HG03520 (cell line): ENCODE measurements at regions not wholly inside any gene's neighbourhood (a gene's known extent, or its start where the extent isn't known, plus 50 kb on each side); places are given as distances from the start of the nearest gene placed in this dataset.
"Not testable (repeated sequence)": the region's sequence is repeated elsewhere in the genome, so short reads cannot be mapped to it uniquely, and the experiment has no call there.

Experiments used
- ATAC-seq: cut with Tn5 transposase; IDR thresholded peaks from one replicate; pipeline ENCODE4 v1.9.1; 2021; ENCODE audit warnings: mild to moderate bottlenecking, moderate library complexity; ENCODE audit not compliant: unreplicated experiment

DNA sequence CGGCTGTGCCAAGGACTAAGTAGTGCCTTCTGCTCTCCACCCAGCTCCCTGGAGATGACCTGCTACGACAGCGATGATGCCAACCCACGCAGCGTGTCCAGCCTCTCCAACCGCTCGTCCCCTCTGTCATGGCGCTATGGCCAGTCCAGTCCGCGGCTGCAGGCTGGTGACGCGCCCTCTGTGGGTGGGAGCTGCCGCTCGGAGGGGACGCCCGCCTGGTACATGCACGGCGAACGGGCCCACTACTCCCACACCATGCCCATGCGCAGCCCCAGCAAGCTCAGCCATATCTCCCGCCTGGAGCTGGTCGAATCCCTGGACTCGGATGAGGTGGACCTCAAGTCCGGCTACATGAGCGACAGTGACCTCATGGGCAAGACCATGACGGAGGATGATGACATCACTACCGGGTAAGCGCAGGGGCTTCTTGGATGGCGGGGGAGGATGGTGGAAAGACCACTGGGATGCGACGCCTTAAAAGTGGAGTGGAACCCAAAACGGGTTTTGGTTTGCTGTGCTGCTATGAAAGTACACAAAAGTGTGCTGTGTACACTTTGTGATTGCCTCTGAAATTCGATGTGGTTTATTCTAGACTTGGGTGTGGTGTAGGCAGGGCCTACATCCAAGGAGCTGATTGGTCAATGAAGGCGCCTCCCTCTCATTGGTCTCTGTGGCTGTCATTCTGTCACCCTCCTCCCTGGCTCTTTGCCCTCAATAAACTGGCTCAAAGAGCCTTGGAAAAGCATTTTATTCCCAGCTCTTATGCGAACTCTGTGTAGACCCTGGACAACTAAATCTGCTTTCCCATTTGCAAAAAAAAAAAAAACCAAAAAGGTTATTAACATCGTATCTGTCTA, 110.4 kb upstream of the IPO9 start:
- ATAC-seq, result no peak

DNA sequence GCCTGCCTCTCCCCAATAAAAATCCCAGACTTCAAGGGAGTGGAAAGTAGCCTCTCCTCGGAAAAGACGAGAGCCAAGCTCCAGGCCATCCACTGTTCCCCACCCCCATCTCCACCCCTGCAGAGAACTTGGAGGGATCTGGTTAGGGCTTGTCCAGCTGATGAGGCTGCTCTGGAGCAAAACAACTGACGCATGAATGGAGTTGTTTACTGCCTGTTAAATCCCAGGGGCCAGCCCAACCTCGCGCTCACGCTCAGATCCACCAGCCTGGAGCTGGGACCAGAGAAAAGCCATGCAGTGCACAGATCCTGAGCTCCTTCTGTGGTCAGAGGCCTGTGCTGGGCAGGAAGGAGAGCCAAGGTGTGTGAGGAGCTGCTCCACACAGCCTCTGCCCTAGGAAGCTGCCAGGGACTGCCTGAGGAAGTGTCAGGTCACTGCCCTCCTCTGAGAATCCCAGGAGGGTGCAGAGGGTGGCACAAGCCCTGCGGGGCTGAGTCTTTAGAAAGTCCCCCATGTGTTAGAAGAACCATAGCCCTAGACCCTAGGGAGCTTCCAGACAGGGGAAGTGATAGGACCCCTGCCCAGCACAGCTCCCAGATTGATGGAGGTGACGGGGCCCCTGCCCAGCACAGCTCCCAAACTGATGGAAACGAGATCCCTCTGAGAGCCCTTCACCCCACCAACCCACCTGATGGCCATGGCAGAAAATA, 109.0 kb upstream of the IPO9 start:
- ATAC-seq, result no peak

DNA sequence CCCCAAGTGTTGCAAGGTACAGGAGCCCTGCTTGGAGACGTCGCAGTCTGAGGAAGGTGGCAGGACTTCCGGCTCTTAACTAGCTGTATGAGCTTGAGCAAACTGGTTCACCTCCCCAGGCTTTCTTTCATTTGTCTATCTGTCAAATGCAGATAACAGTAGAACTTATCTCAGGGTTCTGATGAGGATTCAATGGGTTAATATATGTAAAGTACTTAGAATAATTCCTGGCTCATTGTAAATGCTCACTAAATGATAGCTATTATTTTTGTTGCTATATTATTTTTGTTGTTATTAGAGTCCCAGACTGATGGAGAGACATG, 108.5 kb upstream of the IPO9 start:
- ATAC-seq, result no peak

DNA sequence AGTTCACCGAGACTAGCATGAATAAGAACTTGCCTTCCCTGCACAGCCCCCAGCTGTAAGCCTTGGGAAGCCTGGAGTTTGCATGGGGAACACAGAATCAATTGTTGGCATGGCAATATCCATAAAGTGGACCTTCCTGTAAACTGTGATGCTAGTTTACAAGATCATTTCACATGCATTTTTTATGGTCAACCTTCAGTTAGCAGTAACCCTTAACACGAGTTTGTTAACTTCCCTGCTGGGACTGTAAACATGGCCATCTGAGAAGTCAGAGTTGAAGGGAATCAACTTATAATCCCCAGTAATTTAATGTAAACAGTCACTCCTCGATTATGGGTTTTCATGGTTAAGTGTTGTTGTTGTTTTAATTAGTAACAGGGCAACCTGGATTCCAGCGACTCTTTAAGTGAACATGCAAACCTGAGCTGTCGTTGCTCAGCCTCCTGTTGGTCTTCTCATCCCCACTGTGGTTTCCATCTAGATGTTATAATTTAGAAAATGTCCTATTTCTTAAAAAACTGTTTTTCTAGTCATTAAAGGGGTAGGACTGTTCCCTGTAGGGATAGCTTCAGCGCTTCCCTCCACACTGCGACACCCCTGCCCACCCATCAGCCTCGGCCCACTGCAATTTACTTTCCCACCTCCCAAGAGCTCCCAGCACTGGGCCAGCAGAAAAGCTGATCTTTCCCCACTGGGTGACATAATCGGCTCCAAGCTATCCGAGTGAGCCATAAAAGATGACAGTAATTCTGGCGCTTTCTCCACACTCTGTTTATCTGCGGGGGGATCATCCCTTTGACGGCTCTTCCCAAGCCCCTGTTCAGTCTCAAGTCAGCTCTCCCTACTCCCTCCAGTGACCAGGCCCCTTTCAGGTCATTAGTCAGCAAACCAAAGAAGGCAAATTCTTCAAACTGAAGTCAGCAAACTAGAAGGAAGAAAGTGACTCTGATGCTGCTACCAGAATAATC, 107.6 kb upstream of the IPO9 start:
- ATAC-seq, result no peak

DNA sequence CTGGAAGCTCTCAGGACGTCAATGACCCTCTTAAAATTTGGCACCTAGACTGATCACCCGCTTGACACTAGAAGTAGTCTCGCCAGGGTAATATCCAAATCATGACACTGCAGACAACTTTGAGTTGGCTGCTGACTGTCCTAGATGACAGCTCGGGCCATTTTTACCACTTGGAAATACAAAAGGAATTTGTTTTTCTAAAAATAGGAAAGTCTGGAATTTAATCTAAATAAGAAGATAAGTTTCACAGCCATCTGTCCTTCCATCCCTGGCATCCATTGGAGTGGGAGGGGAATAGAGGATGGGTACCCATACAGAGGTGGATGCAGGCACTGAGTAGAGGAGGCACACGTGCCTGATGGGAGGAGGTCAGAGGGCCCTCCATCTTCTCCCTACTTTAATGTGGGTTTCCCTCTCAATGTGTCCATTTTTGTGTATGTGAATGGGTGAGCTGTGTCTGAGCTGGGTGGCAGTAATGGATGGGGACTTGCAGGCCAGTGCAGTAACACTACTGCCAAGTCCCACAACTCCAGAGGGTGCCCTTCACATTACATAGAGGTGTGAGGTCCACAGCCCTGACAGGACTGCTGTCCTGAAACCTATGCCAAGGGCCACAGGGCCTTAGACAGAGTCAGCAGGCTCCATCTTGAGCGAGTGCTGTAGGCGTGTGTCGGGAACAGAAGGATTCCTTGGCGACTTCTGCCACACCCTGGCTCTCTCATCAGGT, 104.8 kb upstream of the IPO9 start:
- ATAC-seq, result no peak

DNA sequence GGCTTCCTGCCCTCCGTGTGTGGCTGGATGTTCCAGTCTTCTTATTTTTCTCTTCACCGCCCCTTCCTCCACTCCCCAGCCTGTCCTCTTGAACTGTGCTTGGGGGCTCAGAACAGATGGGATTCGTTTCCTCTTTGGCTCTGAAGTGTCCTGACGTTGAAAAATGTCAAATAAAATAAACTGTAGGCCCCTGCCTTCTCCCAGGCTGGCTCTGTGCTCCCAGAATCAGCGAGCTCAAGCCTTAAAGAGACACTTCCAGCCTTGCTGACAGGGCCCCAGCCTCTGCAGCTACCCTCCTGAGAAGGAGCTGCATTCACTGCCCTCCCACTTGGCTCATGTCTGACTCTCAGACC, 104.2 kb upstream of the IPO9 start:
- ATAC-seq, result no peak

DNA sequence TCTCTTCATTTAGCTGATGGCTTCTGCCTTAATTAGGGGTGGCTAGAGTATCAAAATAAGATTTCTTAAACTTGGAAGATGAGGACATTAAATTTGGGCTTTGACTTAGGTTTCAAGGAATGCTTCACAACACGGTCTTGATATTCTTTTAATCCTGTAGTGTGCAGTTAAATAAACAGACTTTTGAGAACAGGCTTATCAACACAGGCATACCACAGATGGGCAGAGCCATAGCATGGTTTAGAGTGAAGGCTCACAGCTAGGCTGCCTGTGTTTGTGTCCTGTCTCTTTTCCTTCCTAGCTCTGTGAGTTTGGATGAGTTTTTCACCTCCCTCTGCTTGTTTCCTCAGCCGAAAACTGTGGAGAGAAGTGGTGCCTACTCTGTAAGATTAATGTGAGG, 102.3 kb upstream of the IPO9 start:
- no peak for ATAC-seq

DNA sequence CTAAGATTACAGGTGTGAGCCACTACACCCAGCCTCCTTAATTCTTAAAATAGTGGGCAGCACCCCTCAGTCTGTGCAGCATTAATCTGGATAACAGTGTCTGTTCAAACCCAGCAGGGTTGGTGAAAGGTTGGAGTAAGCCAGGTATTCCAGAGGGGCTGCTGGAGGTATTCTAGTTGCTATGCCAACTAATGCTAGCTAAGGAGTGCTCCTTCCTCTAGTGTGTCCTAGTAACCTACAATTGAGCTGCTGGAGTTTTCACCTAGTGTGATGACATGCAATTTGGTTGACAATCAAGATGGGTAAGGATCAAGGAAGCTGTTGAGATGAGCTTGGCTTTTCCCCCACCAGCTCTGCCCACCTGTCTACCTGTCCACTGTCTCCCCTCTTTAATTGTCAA, 100.2 kb upstream of the IPO9 start:
- no peak for ATAC-seq

DNA sequence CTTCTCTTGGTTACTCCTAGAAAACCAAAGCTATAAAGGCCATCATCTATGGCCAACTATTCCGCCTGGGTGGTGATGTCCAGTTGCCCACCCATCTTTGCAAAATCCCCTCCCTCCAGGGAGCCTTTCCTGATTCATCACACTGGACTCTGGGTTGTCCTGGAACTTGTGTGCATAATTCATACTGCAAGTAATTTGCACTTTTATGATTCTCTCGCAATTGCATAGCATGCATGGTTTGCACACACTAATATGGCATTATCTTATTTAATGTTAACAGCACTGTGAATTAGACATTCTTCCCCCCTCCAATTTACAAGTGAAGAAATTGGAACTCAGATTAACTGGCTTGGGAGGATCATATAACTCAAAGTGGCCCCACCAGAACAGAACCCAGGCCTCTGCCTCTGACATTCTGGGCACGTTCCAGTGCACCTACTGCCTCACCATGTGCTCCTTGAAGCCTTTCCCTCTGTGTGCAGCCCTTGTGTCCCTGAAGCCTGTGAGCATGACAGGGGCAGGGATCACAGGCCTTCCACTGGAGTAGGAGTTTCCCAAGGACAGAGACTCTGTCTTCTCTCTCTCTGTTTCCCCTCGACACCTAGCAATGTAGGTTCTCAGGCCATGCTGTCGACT, 98.9 kb upstream of the IPO9 start:
- no peak for ATAC-seq

DNA sequence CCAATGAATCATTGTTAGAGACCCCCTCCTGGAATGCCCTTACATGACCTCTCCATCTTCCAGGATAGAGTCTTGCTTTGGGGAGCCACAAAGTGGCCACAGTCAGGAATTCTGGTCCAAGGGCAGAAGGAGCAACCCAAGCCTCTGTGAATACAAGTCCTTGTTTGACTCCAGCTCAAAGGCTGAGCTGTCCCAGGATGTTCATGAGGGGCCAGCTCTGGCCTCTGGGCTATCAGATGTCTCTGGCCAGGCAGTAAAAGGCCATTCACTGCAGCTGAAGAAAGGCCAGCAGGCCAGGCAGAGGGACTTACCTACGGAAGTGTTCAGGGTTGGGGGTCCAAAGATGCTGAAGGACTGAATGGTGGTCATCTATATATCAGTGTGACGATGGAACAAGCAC, 98.3 kb upstream of the IPO9 start:
- ATAC-seq, result no peak

DNA sequence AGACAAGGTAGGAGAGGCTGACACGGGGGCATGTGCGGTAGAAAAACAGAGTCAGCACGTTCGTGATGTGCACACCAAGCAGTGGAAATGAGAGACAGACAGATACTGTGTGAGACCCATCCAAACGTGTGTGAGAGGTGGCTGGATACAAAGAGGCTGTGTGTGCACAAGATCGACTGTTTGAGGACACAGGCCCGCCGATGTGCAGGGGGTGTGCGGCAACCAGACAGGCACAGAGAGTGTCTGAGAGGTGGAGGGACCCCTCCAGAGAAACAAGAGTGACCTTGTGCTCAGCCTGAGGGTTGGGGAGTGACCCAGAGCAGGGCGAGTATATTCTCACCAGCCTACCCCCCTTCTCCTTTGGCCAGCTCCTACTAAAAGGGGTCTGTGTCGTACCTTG, 97.8 kb upstream of the IPO9 start:
- ATAC-seq, result no peak

DNA sequence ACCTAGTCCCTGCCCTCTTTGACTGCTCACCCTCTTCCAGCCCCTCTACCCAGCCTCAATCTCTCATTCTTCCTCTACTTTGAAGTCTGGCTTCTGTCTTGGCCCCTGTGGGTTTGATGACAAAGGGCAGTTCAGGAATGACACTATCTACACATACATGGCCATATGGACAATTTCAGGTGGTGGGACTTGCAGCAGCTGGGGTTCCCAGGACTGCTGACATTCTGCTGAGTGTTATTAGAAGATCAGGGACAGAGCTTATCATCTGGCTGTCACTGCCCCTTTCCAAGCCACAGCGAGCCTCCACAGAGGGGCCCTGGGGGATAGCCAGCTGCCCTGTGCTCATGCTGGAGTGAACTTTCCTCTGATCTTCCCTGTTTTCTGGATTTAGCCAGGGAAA, 97.4 kb upstream of the IPO9 start:
- no peak for ATAC-seq

DNA sequence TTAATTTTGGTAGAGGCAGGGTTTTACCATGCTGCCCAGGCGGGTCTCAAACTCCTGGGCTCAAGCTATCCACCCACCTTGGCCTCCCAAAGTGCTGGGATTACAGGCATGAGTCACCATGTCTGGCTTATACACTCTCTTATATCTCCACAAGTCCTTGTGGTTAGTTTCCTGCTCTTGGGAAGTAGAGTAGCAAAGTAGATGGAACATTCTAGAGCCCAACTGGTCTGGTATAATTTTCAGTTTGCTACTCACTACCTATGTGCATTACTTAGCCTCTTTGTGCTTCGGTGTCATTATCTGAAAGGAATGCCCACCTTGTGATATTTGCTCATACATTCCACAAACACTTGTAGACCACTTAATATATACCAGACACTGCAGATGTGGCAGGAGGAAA, 96.6 kb upstream of the IPO9 start:
- ATAC-seq, result no peak

DNA sequence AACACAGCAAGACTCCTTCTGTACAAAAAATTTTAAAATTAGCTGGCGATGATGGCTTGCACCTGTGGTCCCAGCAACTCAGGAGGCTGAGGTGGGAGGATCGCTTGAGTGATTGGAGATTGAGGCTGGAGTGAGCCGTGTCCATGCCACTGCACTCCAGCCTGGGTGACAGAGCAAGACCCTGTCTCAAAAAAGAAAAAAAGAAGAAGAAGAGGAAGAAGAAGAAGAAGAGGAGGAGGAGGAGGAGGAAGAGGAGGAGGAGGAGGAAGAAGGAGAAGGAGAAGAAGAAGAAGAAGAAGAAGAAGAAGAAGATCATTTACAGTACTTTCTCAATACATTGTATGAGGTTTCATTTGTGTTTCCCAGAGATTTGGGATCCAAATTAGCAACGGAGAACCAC, 94.7 kb upstream of the IPO9 start:
- ATAC-seq, result not testable (repeated sequence)

DNA sequence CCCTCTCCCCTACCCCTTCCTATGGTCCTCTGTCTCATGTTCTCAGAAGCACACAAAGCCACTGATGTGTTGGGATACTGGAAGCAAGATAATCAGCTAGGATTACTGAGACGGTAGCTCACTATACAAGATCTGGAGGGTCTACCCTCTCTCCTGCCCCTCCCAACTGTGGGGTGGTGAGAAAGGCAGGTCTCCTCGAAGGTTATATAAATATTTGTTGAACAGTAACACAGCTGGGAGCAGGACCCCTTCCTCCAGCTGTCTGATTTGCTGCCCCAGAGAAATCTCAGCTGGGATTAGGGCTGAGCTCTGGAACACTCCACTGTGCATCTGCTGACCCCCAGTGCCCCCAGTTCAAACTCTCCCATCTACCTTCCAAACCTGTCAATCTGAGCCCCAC, 94.2 kb upstream of the IPO9 start:
- ATAC-seq, result no peak

DNA sequence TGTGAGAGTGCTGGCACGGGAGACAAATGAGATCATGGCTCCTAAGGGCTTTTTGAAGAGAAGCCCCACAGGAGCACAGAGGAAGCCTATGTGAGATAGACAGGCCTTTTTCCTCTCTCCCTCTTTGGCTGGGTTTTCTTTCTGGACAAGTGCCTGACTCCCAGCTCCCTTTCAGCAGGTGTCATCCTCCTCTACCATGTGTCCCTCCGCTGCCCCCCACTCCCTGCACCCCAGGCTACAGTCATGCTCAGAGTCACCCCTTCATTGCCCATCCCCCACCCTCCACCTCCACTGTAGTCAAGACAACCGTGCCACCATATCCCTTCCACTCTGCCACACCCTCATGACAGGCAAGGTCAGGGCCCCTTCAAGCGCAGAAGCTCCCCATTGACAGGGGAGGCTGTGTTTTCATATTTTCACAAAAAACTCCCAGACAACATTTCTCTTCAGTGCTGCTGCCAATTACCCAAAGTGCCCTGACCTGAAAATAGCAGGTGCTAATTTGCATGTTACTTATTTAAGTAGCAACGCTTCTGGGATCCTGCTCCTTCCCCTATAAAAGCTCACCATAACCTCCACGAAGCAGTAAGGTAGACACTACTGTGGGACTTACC, 92.1 kb upstream of the IPO9 start:
- no peak for ATAC-seq

DNA sequence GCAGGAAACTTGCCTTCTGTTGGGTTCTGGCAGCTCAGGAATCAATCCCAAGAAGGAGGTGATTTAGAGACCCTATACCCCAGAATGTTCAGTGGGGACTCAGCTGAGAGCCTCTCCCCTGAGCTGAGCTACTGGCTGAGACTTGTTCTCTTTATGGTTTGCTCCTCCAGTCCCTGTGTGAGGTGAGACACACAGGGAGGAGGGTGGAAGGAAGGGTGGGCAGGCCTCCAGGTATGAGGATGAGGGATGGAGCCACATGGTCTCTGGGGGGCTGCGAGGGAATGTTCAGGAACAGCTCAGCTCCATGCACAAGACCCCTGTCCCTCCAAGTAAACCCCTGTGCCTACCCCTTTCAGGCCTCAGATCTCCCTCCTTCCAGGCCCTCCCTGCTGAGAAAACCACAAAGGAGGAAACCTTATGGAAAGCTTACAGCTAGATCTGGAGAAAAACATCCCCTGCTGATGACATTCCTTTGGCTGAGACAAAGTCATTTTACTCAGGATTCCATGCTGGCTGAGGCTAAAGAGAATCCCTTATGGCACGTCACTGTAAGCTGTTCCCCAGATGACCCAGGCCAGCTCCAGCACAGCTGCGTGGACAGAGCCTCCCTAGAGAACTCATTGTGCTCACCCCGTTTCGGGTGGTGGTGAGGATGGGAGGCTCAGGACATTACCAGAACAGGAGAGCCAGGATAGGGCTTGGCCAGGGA, 91.5 kb upstream of the IPO9 start:
- ATAC-seq, result no peak

DNA sequence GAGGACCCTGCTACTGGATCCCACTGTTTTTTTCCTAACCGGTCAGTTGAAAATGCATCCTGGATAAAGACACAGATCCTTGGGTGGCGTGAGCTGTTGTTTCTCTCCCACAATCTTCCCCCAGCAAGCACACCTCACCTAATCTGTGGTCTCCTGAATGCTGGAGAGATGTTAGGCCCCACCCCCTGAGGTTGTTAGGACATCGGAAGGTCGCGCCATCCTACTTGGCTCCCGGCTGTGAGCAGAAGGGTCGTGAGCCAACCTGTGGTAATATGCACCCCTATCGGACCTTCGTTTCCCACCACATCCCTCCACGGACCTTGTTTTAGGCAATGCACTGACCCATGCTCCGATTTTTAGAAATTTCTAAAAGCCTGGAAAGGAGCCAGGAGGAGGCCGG, 89.9 kb upstream of the IPO9 start:
- ATAC-seq, result no peak

DNA sequence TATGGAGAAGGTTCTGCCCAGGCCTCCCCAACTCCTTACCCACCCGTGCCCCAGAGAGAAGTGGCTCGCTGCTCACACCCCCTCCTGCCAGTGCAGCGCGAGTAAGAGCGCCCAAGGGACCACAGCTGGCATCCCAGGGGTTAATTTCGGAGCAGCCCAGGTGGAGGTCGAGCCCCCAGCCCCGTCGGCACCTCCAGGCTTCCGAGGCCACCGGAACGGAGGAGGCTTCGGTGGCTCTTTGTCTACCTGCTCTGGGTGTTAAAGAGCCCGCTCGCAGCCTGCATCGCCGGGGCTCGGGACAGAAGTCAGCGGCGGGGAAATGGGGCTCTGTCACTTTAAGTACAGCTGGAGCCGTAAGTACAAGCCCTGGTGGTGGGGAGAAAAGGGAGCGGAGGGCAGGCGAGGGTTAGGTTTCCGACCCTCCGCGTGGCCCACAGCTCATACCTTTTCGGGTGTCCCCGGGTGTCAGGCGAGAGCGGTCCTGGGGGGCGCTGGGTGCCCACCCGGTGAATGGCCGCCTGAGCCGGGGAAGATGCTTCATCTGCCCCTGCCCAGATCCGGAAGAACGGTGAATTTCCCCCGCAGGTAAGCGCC, 89.4 kb upstream of the IPO9 start:
- ATAC-seq, result no peak
